PFSK-1 (cell line): ENCODE measurements at regions not wholly inside any gene's neighbourhood (a gene's known extent, or its start where the extent isn't known, plus 50 kb on each side); places are given as distances from the start of the nearest gene placed in this dataset.

ENCODE experiments used
- POLR2AphosphoS5 ChIP-seq: IDR thresholded peaks from 2 replicates; pipeline ENCODE4 v1.6.1; 2012; ENCODE audit warnings: low read depth, mild to moderate bottlenecking, control low read depth, low read length, moderate library complexity
- SIN3A ChIP-seq: IDR thresholded peaks from 2 replicates; pipeline ENCODE4 v1.6.1; 2012; ENCODE audit warnings: mild to moderate bottlenecking, low read length, moderate library complexity, borderline replicate concordance; ENCODE audit not compliant: insufficient read depth
- TAF1 ChIP-seq: IDR thresholded peaks from 2 replicates; pipeline ENCODE4 v1.6.1; 2012; ENCODE audit warnings: low read length, control low read depth, borderline replicate concordance; ENCODE audit not compliant: insufficient read depth
- TF ChIP-seq, protein P1 (sequence below), 2 experiments: IDR thresholded peaks; 2 replicates each; pipeline versions ENCODE4 v1.6.1 to v1.8.0; 2011 to 2012; ENCODE audit warnings: low read depth in 2 of 2, low read length in 2 of 2, control low read depth in 1 of 2, inconsistent platforms in 1 of 2, mild to moderate bottlenecking in 1 of 2, moderate library complexity in 1 of 2; ENCODE audit not compliant: insufficient read depth in 1 of 2

GRCh38 chr2:18927525-18928232, 338.3 kb upstream of the NT5C1B start:
- TF ChIP-seq POLR2AphosphoS5 (no peak), SIN3A (no peak), TAF1 (no peak)
- TF ChIP-seq, protein P1, sequence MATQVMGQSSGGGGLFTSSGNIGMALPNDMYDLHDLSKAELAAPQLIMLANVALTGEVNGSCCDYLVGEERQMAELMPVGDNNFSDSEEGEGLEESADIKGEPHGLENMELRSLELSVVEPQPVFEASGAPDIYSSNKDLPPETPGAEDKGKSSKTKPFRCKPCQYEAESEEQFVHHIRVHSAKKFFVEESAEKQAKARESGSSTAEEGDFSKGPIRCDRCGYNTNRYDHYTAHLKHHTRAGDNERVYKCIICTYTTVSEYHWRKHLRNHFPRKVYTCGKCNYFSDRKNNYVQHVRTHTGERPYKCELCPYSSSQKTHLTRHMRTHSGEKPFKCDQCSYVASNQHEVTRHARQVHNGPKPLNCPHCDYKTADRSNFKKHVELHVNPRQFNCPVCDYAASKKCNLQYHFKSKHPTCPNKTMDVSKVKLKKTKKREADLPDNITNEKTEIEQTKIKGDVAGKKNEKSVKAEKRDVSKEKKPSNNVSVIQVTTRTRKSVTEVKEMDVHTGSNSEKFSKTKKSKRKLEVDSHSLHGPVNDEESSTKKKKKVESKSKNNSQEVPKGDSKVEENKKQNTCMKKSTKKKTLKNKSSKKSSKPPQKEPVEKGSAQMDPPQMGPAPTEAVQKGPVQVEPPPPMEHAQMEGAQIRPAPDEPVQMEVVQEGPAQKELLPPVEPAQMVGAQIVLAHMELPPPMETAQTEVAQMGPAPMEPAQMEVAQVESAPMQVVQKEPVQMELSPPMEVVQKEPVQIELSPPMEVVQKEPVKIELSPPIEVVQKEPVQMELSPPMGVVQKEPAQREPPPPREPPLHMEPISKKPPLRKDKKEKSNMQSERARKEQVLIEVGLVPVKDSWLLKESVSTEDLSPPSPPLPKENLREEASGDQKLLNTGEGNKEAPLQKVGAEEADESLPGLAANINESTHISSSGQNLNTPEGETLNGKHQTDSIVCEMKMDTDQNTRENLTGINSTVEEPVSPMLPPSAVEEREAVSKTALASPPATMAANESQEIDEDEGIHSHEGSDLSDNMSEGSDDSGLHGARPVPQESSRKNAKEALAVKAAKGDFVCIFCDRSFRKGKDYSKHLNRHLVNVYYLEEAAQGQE (IDR thresholded peaks at IDR 0.05; ENCODE audit: insufficient read depth in 1 of 2, low read depth in 2 of 2, low read length in 2 of 2), result no peak
